ENCODE measurements at regions not wholly inside any gene's neighbourhood (a gene's known extent, or its start where the extent isn't known, plus 50 kb on each side); places are given as distances from the start of the nearest gene placed in this dataset.

GRCh38 chr1:5287178-5288150 lies 633.1 kb downstream of the AJAP1 start:
- H3K4me1 ChIP-seq (ENCODE audit: control insufficient read depth in 2 of 2, insufficient read depth in 2 of 2, low read length in 2 of 2): no peaks in the 10 kb centered on the region
- 72% methylated on average over 17 of the region's 17 CpGs for WGBS
- H3K36me3 ChIP-seq (ENCODE audit: control insufficient read depth in 2 of 2, insufficient read depth in 2 of 2, low read length in 1 of 2): no peaks in the 10 kb centered on the region
- no peaks in the 10 kb centered on the region for H3K27me3 ChIP-seq (ENCODE audit: control insufficient read depth in 2 of 2, insufficient read depth in 1 of 2, low read length in 1 of 2)
- no peak overlapping the region for H3K27ac ChIP-seq (ENCODE audit: low read depth in 1 of 2, low read length in 1 of 2)
- DNase-seq (ENCODE audit: low read depth in 6 of 9, low spot score in 9 of 9): no peak
- H3K4me3 ChIP-seq (ENCODE audit: low read length in 2 of 2): no peak overlapping the region
- peaks cover 1 to 8% of the 10 kb centered on the region in 2 donors for H3K9me3 ChIP-seq (ENCODE audit: control insufficient read depth in 2 of 2, insufficient read depth in 1 of 2, low read length in 1 of 2)

GRCh38 chr1:5286244-5286643 lies 631.8 kb downstream of the AJAP1 start:
- DNase-seq (ENCODE audit: low read depth in 6 of 9, low spot score in 9 of 9): no peak
- Histone ChIP-seq H3K4me3 (ENCODE audit: low read length in 2 of 2) (no peak overlapping the region), H3K36me3 (ENCODE audit: control insufficient read depth in 2 of 2, insufficient read depth in 2 of 2, low read length in 1 of 2) (no peaks in the 10 kb centered on the region), H3K27me3 (ENCODE audit: control insufficient read depth in 2 of 2, insufficient read depth in 1 of 2, low read length in 1 of 2) (no peaks in the 10 kb centered on the region), H3K27ac (ENCODE audit: low read depth in 1 of 2, low read length in 1 of 2) (no peak overlapping the region), H3K9me3 (ENCODE audit: control insufficient read depth in 2 of 2, insufficient read depth in 1 of 2, low read length in 1 of 2) (peaks cover 1 to 8% of the 10 kb centered on the region in 2 donors), H3K4me1 (ENCODE audit: control insufficient read depth in 2 of 2, insufficient read depth in 2 of 2, low read length in 2 of 2) (no peaks in the 10 kb centered on the region)
- 78% methylated on average over 2 of the region's 2 CpGs for WGBS

DNA sequence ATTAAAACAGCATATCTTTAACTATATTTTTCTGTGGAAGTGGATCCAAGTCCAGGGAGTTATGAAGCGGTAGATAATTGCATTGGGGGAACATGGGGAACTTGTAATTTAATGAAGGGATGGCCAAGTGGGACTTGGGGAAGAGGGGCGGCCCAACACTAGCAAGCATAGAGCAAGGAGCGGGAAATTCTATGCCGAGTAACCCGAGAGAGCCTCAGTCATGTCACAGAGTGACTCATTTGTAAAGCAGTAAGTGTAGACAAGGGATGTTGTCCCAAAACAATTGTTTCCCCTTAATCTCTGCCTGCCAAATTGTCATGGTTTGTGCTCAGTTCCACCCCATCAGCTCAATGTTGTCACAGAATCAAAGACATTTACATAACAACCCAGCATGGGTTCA lies 620.1 kb downstream of the AJAP1 start:
- Histone ChIP-seq H3K4me1 (ENCODE audit: control insufficient read depth in 2 of 2, insufficient read depth in 2 of 2, low read length in 2 of 2) (no peaks in the 10 kb centered on the region), H3K4me3 (ENCODE audit: low read length in 2 of 2) (no peak overlapping the region), H3K27ac (ENCODE audit: low read depth in 1 of 2, low read length in 1 of 2) (no peak overlapping the region), H3K27me3 (ENCODE audit: control insufficient read depth in 2 of 2, insufficient read depth in 1 of 2, low read length in 1 of 2) (no peaks in the 10 kb centered on the region), H3K36me3 (ENCODE audit: control insufficient read depth in 2 of 2, insufficient read depth in 2 of 2, low read length in 1 of 2) (no peaks in the 10 kb centered on the region), H3K9me3 (ENCODE audit: control insufficient read depth in 2 of 2, insufficient read depth in 1 of 2, low read length in 1 of 2) (no peaks in the 10 kb centered on the region)
- DNase-seq (ENCODE audit: low read depth in 6 of 9, low spot score in 9 of 9): no peak
- whole genome bisulfite sequencing: 80% methylated on average over 5 of the region's 5 CpGs

DNA sequence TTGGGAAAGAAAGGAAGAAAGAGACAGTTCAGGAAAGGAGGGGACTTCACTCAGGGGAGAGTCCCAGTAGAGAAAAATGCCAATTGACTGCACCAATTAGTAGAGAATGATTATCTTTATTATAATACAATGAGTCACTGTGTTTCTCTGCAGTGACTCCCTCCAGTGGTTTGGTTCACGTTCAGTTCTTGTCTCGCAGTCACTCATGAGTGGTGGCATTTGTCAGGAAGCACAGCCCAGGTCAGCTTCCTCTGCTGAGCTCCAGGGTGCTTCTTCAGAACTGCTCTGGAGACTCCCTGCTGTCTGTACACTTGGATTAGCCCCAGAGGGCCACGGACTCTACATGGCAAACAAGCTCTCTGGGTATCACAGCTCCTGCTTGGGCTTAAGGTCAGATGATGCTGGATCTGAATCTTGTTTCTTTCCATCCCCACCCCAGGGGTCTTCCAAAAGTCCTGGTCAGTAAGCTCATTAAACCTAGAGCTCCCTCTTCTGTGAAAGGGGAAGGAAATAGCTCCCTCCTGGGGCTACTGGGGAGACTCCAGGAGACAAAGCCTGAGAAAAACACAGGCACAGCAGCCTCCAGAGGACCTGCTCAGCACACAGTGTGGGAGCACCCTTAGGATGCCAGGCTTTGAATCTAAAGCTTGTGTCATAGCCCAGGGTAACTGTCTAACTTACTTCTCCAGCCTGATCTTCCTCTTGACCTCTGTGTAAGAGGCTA lies 619.0 kb downstream of the AJAP1 start:
- no peaks in the 10 kb centered on the region for H3K9me3 ChIP-seq (ENCODE audit: control insufficient read depth in 2 of 2, insufficient read depth in 1 of 2, low read length in 1 of 2)
- no peaks in the 10 kb centered on the region for H3K27me3 ChIP-seq (ENCODE audit: control insufficient read depth in 2 of 2, insufficient read depth in 1 of 2, low read length in 1 of 2)
- no peak overlapping the region for H3K4me3 ChIP-seq (ENCODE audit: low read length in 2 of 2)
- H3K27ac ChIP-seq (ENCODE audit: low read depth in 1 of 2, low read length in 1 of 2): no peak overlapping the region
- 25% methylated on average over 3 of the region's 3 CpGs for WGBS
- no peaks in the 10 kb centered on the region for H3K36me3 ChIP-seq (ENCODE audit: control insufficient read depth in 2 of 2, insufficient read depth in 2 of 2, low read length in 1 of 2)
- no peak for DNase-seq (ENCODE audit: low read depth in 6 of 9, low spot score in 9 of 9)
- H3K4me1 ChIP-seq (ENCODE audit: control insufficient read depth in 2 of 2, insufficient read depth in 2 of 2, low read length in 2 of 2): no peaks in the 10 kb centered on the region

DNA sequence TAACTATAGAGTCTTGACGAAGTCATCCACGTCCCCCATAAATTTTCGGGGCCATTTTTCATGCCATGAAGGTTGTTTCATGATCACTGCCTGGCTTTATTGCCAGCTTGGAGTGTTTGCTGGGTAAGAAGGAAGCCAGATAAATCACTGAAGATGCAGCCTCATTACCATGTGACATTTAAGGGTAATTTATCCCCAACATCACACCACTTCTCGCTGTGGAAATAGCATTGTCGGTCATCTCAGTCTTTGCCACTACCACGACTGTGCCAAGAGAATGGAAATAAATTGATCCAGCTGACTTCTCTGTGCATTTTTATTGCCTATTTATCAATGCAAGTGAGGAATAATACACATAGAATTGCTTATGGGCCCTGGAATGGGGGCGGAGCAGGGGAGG lies 617.9 kb downstream of the AJAP1 start:
- H3K27me3 ChIP-seq (ENCODE audit: control insufficient read depth in 2 of 2, insufficient read depth in 1 of 2, low read length in 1 of 2): no peaks in the 10 kb centered on the region
- no peak overlapping the region for H3K4me3 ChIP-seq (ENCODE audit: low read length in 2 of 2)
- no peak overlapping the region for H3K27ac ChIP-seq (ENCODE audit: low read depth in 1 of 2, low read length in 1 of 2)
- no peaks in the 10 kb centered on the region for H3K36me3 ChIP-seq (ENCODE audit: control insufficient read depth in 2 of 2, insufficient read depth in 2 of 2, low read length in 1 of 2)
- WGBS: 87% methylated on average over 7 of the region's 7 CpGs
- no peaks in the 10 kb centered on the region for H3K9me3 ChIP-seq (ENCODE audit: control insufficient read depth in 2 of 2, insufficient read depth in 1 of 2, low read length in 1 of 2)
- no peaks in the 10 kb centered on the region for H3K4me1 ChIP-seq (ENCODE audit: control insufficient read depth in 2 of 2, insufficient read depth in 2 of 2, low read length in 2 of 2)
- DNase-seq (ENCODE audit: low read depth in 6 of 9, low spot score in 9 of 9): no peak

DNA sequence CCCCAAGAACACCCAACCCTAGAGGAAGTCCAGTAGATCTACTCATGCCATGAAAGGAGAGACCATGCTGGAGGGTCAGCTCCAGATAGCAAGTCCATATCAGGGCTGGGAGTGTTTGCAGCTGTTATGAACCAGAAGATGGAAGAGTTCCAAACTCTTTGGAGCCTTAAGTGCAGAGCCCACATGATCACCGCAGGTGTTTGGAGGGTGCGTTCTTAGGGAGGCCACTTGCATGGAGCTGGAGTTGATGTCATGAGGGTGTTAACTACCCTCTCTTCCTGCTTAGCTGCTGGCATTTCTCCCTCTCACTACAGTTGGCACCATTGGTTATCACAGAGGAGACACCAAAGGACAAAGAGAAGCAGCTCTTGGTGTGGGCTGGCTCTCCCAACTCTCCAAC lies 616.9 kb downstream of the AJAP1 start:
- Histone ChIP-seq H3K27ac (ENCODE audit: low read depth in 1 of 2, low read length in 1 of 2) (no peak overlapping the region), H3K36me3 (ENCODE audit: control insufficient read depth in 2 of 2, insufficient read depth in 2 of 2, low read length in 1 of 2) (no peaks in the 10 kb centered on the region), H3K4me3 (ENCODE audit: low read length in 2 of 2) (no peak overlapping the region), H3K27me3 (ENCODE audit: control insufficient read depth in 2 of 2, insufficient read depth in 1 of 2, low read length in 1 of 2) (no peaks in the 10 kb centered on the region), H3K4me1 (ENCODE audit: control insufficient read depth in 2 of 2, insufficient read depth in 2 of 2, low read length in 2 of 2) (no peaks in the 10 kb centered on the region), H3K9me3 (ENCODE audit: control insufficient read depth in 2 of 2, insufficient read depth in 1 of 2, low read length in 1 of 2) (no peaks in the 10 kb centered on the region)
- no peak for DNase-seq (ENCODE audit: low read depth in 6 of 9, low spot score in 9 of 9)
- 100% methylated on average over 2 of the region's 2 CpGs for WGBS

- WGBS: 98% methylated on average over 3 of the region's 3 CpGs
- DNase-seq (ENCODE audit: low read depth in 6 of 9, low spot score in 9 of 9): no peak
- Histone ChIP-seq H3K9me3 (ENCODE audit: control insufficient read depth in 2 of 2, insufficient read depth in 1 of 2, low read length in 1 of 2) (no peaks in the 10 kb centered on the region), H3K27ac (ENCODE audit: low read depth in 1 of 2, low read length in 1 of 2) (no peak overlapping the region), H3K27me3 (ENCODE audit: control insufficient read depth in 2 of 2, insufficient read depth in 1 of 2, low read length in 1 of 2) (no peaks in the 10 kb centered on the region), H3K36me3 (ENCODE audit: control insufficient read depth in 2 of 2, insufficient read depth in 2 of 2, low read length in 1 of 2) (no peaks in the 10 kb centered on the region), H3K4me1 (ENCODE audit: control insufficient read depth in 2 of 2, insufficient read depth in 2 of 2, low read length in 2 of 2) (no peaks in the 10 kb centered on the region), H3K4me3 (ENCODE audit: low read length in 2 of 2) (no peak overlapping the region)
Observed at GRCh38 chr1:5269901-5270300, 615.5 kb downstream of the AJAP1 start.

DNA sequence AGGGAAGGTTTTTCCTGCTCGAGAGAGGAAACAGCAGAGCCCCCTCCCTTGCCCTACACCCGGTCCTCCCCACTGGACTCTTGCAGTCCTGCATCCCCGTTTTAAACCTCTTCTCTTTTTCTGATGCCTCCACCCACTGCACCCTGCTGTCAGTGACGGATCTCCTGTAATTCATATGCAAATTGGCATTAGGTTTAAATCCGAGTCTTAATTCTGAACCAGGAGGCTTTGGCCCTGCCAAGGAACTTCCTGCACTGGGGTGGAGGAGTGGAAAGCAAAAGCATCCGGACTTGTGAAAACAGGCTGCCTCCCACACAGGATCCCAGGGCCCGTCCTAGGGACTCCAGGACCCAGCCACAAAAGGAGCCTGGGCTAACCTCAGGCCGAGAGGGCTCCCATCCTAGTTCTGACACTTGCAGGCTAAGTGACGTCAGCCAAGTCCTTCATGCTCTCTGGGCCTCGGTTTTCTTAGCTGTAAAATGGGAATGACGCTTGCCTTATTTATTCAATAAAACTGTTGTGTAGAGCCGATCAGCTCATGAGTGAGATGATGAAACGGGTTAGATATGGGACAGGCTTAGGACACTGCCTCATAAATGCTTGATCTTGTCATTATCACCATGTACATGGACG lies 613.3 kb downstream of the AJAP1 start:
- Histone ChIP-seq H3K9me3 (ENCODE audit: control insufficient read depth in 2 of 2, insufficient read depth in 1 of 2, low read length in 1 of 2) (no peaks in the 10 kb centered on the region), H3K4me3 (ENCODE audit: low read length in 2 of 2) (no peak overlapping the region), H3K4me1 (ENCODE audit: control insufficient read depth in 2 of 2, insufficient read depth in 2 of 2, low read length in 2 of 2) (no peaks in the 10 kb centered on the region), H3K36me3 (ENCODE audit: control insufficient read depth in 2 of 2, insufficient read depth in 2 of 2, low read length in 1 of 2) (no peaks in the 10 kb centered on the region), H3K27me3 (ENCODE audit: control insufficient read depth in 2 of 2, insufficient read depth in 1 of 2, low read length in 1 of 2) (no peaks in the 10 kb centered on the region), H3K27ac (ENCODE audit: low read depth in 1 of 2, low read length in 1 of 2) (no peak overlapping the region)
- WGBS: 47% methylated on average over 14 of the region's 14 CpGs
- DNase-seq (ENCODE audit: low read depth in 6 of 9, low spot score in 9 of 9): no peak

Data from thymus (tissue), 11 donors.